ENCODE measurements at regions not wholly inside any gene's neighbourhood (a gene's known extent, or its start where the extent isn't known, plus 50 kb on each side); places are given as distances from the start of the nearest gene placed in this dataset.
"Not testable (repeated sequence)": the region's sequence is repeated elsewhere in the genome, so short reads cannot be mapped to it uniquely, and the experiment has no call there.

- no peak for ATAC-seq
Observed at GRCh38 chr11:121936781-121937447, 179.1 kb downstream of the BLID start.

- no peak for ATAC-seq
Observed at GRCh38 chr11:121936370-121936769, 179.6 kb downstream of the BLID start.

GRCh38 chr11:121933694-121934093 is 182.3 kb downstream of the BLID start:
- no peak for ATAC-seq

GRCh38 chr11:121933294-121933693 is 182.7 kb downstream of the BLID start:
- ATAC-seq = no peak

- ATAC-seq = no peak
Observed at GRCh38 chr11:121932646-121933185, 183.3 kb downstream of the BLID start.

- no peak for ATAC-seq
Observed at GRCh38 chr11:121931748-121932352, 184.2 kb downstream of the BLID start.

GRCh38 chr11:121931121-121931520 is 184.9 kb downstream of the BLID start:
- no peak for ATAC-seq

- no peak for ATAC-seq
Observed at GRCh38 chr11:121930004-121930965, 185.7 kb downstream of the BLID start.

- ATAC-seq = no peak
Observed at GRCh38 chr11:121929581-121929980, 186.4 kb downstream of the BLID start.

GRCh38 chr11:121928597-121929580 is 187.1 kb downstream of the BLID start:
- no peak for ATAC-seq

- no peak for ATAC-seq
Observed at GRCh38 chr11:121927789-121928188, 188.2 kb downstream of the BLID start.

- no peak for ATAC-seq
Observed at GRCh38 chr11:121927097-121927785, 188.8 kb downstream of the BLID start.

GRCh38 chr11:121924191-121924590 is 191.8 kb downstream of the BLID start:
- no peak for ATAC-seq

- ATAC-seq = no peak
Observed at GRCh38 chr11:121917482-121917881, 198.5 kb downstream of the BLID start.

- ATAC-seq = no peak
Observed at GRCh38 chr11:121914508-121915059, 201.4 kb downstream of the BLID start.

- no peak for ATAC-seq
Observed at GRCh38 chr11:121909596-121909995, 206.4 kb downstream of the BLID start.

GRCh38 chr11:121907379-121907778 is 208.6 kb downstream of the BLID start:
- ATAC-seq = no peak

GRCh38 chr11:121904148-121904547 is 211.9 kb downstream of the BLID start:
- ATAC-seq = peak in 1 of 2 donors; percentile 32

GRCh38 chr11:121901886-121902285 is 214.1 kb downstream of the BLID start:
- ATAC-seq = no peak

GRCh38 chr11:121901417-121901816 is 214.6 kb downstream of the BLID start:
- not testable (repeated sequence) for ATAC-seq

- no peak for ATAC-seq
Observed at GRCh38 chr11:121899520-121899919, 216.5 kb downstream of the BLID start.

All from activated CD4-positive, CD25-positive, alpha-beta regulatory T cell treated with anti-CD3 and anti-CD28 coated beads, Interleukin-2, amount 50 U/mL, for 24 hours (primary cell).